Neural progenitor cell (in vitro differentiated cells): ENCODE measurements at regions not wholly inside any gene's neighbourhood (a gene's known extent, or its start where the extent isn't known, plus 50 kb on each side); places are given as distances from the start of the nearest gene placed in this dataset.

Experiments used
- DNase-seq: peaks from one replicate; pipeline ENCODE4 v3.0.0-alpha.2; 2016; ENCODE audit warnings: low spot score
- H2AFZ ChIP-seq: fragments of 200-600 bp; sonication (generic); replicated peaks from 2 replicates; pipeline ENCODE4 v1.6.1; 2016; ENCODE audit warnings: antibody characterized with exemption
- H3F3A ChIP-seq: fragments of 200-600 bp; sonication (generic); 2 replicates; pipeline ENCODE4 v1.6.1; 2016; ENCODE audit warnings: antibody characterized with exemption, low read depth
- H3K27ac ChIP-seq: fragments of 200-600 bp; sonication (generic); 2 replicates; pipeline ENCODE4 v1.5.1; 2016; ENCODE audit warnings: mild to moderate bottlenecking
- H3K27me3 ChIP-seq: fragments of 200-600 bp; sonication (generic); 2 replicates; pipeline ENCODE4 v1.6.1; 2016; ENCODE audit warnings: mild to moderate bottlenecking, moderate library complexity
- H3K36me3 ChIP-seq: fragments of 200-600 bp; sonication (generic); 2 replicates; pipeline ENCODE4 v1.5.1; 2016
- H3K4me1 ChIP-seq: fragments of 200-600 bp; sonication (generic); 2 replicates; pipeline ENCODE4 v1.6.1; 2016; ENCODE audit warnings: mixed run types
- H3K4me2 ChIP-seq: fragments of 200-600 bp; sonication (generic); 2 replicates; pipeline ENCODE4 v1.6.1; 2016
- H3K4me3 ChIP-seq: fragments of 200-600 bp; sonication (generic); 2 replicates; pipeline ENCODE4 v1.5.1; 2016
- H3K79me2 ChIP-seq: fragments of 200-600 bp; sonication (generic); 2 replicates; pipeline ENCODE4 v1.6.1; 2016; ENCODE audit warnings: low read depth
- H3K9ac ChIP-seq: fragments of 200-600 bp; sonication (generic); 2 replicates; pipeline ENCODE4 v1.6.1; 2016
- H3K9me3 ChIP-seq: fragments of 200-600 bp; sonication (generic); 2 replicates; pipeline ENCODE4 v1.5.1; 2016; ENCODE audit warnings: low read depth
- H4K20me1 ChIP-seq: fragments of 200-600 bp; sonication (generic); 2 replicates; pipeline ENCODE4 v1.6.1; 2016; ENCODE audit warnings: low read depth
- H3K27ac Mint-ChIP-seq: 3 replicates; pipeline ENCODE4 v1.8.0; 2021; ENCODE audit warnings: mixed read lengths
- H3K27me3 Mint-ChIP-seq: 2 replicates; pipeline ENCODE4 v1.8.0; 2022; ENCODE audit warnings: low read depth, mild to moderate bottlenecking, inconsistent platforms, moderate library complexity, mixed read lengths; ENCODE audit not compliant: insufficient read depth
- H3K36me3 Mint-ChIP-seq: 3 replicates; pipeline ENCODE4 v1.8.0; 2021; ENCODE audit warnings: mixed read lengths
- H3K4me1 Mint-ChIP-seq: 3 replicates; pipeline ENCODE4 v1.8.0; 2021; ENCODE audit warnings: mixed read lengths
- H3K4me3 Mint-ChIP-seq: 3 replicates; pipeline ENCODE4 v1.8.0; 2021; ENCODE audit warnings: mild to moderate bottlenecking, moderate library complexity, mixed read lengths
- H3K9me3 Mint-ChIP-seq: 3 replicates; pipeline ENCODE4 v1.8.0; 2020; ENCODE audit warnings: mixed read lengths
- CTCF ChIP-seq: fragments of 200-600 bp; sonication (generic); IDR thresholded peaks from 2 replicates; pipeline ENCODE4 v1.5.1; 2017; ENCODE audit warnings: antibody characterized with exemption, mild to moderate bottlenecking
- EZH2 ChIP-seq: fragments of 200-600 bp; sonication (generic); IDR thresholded peaks from 2 replicates; pipeline ENCODE4 v1.6.1; 2017; ENCODE audit warnings: antibody characterized with exemption, mild to moderate bottlenecking, moderate library complexity
- EZH2phosphoT487 ChIP-seq: fragments of 200-600 bp; sonication (generic); IDR thresholded peaks from 2 replicates; pipeline ENCODE4 v1.6.1; 2017; ENCODE audit warnings: antibody characterized with exemption

- Histone ChIP-seq H2AFZ (no peak overlapping the region), H3K4me2 (no peak overlapping the region), H3K4me3 (no peak overlapping the region), H3K9ac (no peak overlapping the region), H3K9me3 (no peaks in the 10 kb centered on the region), H3K27me3 (no peaks in the 10 kb centered on the region), H3F3A (no peaks in the 10 kb centered on the region), H3K79me2 (no peaks in the 10 kb centered on the region), H4K20me1 (no peaks in the 10 kb centered on the region), H3K36me3 (no peaks in the 10 kb centered on the region), H3K27ac (no peak overlapping the region), H3K4me1 (no peaks in the 10 kb centered on the region)
- peaks cover 4% of the 10 kb centered on the region for H3K27me3 Mint-ChIP-seq
- no peak for DNase-seq
- TF ChIP-seq EZH2: no peak
- H3K36me3 Mint-ChIP-seq: no peaks in the 10 kb centered on the region
- no peaks in the 10 kb centered on the region for H3K9me3 Mint-ChIP-seq
- no peak overlapping the region for H3K4me3 Mint-ChIP-seq
- H3K4me1 Mint-ChIP-seq: no peaks in the 10 kb centered on the region
- no peak overlapping the region for H3K27ac Mint-ChIP-seq
These were observed 515.7 kb downstream of the VRK1 start for GRCh38 chr14:97312910-97313309.

- no peaks in the 10 kb centered on the region for H4K20me1 ChIP-seq
- H3K27me3 ChIP-seq: no peaks in the 10 kb centered on the region
- H3F3A ChIP-seq: no peaks in the 10 kb centered on the region
- H3K79me2 ChIP-seq: no peaks in the 10 kb centered on the region
- no peak overlapping the region for H3K9ac ChIP-seq
- Mint-ChIP-seq H3K4me3 (no peak overlapping the region), H3K27me3 (no peaks in the 10 kb centered on the region), H3K4me1 (no peaks in the 10 kb centered on the region), H3K27ac (no peak overlapping the region), H3K36me3 (no peaks in the 10 kb centered on the region), H3K9me3 (peaks cover 2% of the 10 kb centered on the region)
- no peak for DNase-seq
- H3K9me3 ChIP-seq: no peaks in the 10 kb centered on the region
- H2AFZ ChIP-seq: no peak overlapping the region
- H3K4me3 ChIP-seq: no peak overlapping the region
- no peaks in the 10 kb centered on the region for H3K4me1 ChIP-seq
- no peak overlapping the region for H3K4me2 ChIP-seq
- no peak for TF ChIP-seq CTCF
- no peak for TF ChIP-seq EZH2phosphoT487
- TF ChIP-seq EZH2: no peak
- no peak overlapping the region for H3K27ac ChIP-seq
- no peaks in the 10 kb centered on the region for H3K36me3 ChIP-seq
These were observed 518.6 kb downstream of the VRK1 start for GRCh38 chr14:97315790-97316189.

- Histone ChIP-seq H3K4me3 (no peak overlapping the region), H3K27ac (no peak overlapping the region), H3K4me2 (no peak overlapping the region), H3K27me3 (no peaks in the 10 kb centered on the region), H3K79me2 (no peaks in the 10 kb centered on the region), H3F3A (no peaks in the 10 kb centered on the region), H2AFZ (no peak overlapping the region), H3K4me1 (no peaks in the 10 kb centered on the region), H3K36me3 (no peaks in the 10 kb centered on the region), H3K9me3 (no peaks in the 10 kb centered on the region), H4K20me1 (no peaks in the 10 kb centered on the region), H3K9ac (no peak overlapping the region)
- Mint-ChIP-seq H3K4me3 (no peak overlapping the region), H3K27ac (no peak overlapping the region), H3K9me3 (peaks cover 2% of the 10 kb centered on the region), H3K4me1 (no peaks in the 10 kb centered on the region), H3K27me3 (peaks cover 2% of the 10 kb centered on the region), H3K36me3 (no peaks in the 10 kb centered on the region)
- TF ChIP-seq EZH2phosphoT487 (no peak), EZH2 (no peak), CTCF (no peak)
- no peak for DNase-seq
These were observed 521.2 kb downstream of the VRK1 start for GRCh38 chr14:97318380-97318779.

- no peak overlapping the region for H3K27ac ChIP-seq
- H4K20me1 ChIP-seq: no peaks in the 10 kb centered on the region
- H3K36me3 Mint-ChIP-seq: no peaks in the 10 kb centered on the region
- H3K4me1 Mint-ChIP-seq: no peaks in the 10 kb centered on the region
- H3K27me3 Mint-ChIP-seq: peaks cover 2% of the 10 kb centered on the region
- no peak overlapping the region for H3K9ac ChIP-seq
- H3K27ac Mint-ChIP-seq: no peak overlapping the region
- no peak overlapping the region for H2AFZ ChIP-seq
- H3K27me3 ChIP-seq: no peaks in the 10 kb centered on the region
- no peak overlapping the region for H3K4me3 Mint-ChIP-seq
- no peak overlapping the region for H3K4me3 ChIP-seq
- H3K4me1 ChIP-seq: no peaks in the 10 kb centered on the region
- DNase-seq: no peak
- no peaks in the 10 kb centered on the region for H3K36me3 ChIP-seq
- H3K79me2 ChIP-seq: no peaks in the 10 kb centered on the region
- no peak overlapping the region for H3K4me2 ChIP-seq
- no peaks in the 10 kb centered on the region for H3K9me3 ChIP-seq
- TF ChIP-seq CTCF (no peak), EZH2 (no peak), EZH2phosphoT487 (no peak)
- H3F3A ChIP-seq: no peaks in the 10 kb centered on the region
- peaks cover 2% of the 10 kb centered on the region for H3K9me3 Mint-ChIP-seq
These were observed 522.5 kb downstream of the VRK1 start for GRCh38 chr14:97319691-97320090.
